ENCODE measurements at regions not wholly inside any gene's neighbourhood (a gene's known extent, or its start where the extent isn't known, plus 50 kb on each side); places are given as distances from the start of the nearest gene placed in this dataset.

DNA sequence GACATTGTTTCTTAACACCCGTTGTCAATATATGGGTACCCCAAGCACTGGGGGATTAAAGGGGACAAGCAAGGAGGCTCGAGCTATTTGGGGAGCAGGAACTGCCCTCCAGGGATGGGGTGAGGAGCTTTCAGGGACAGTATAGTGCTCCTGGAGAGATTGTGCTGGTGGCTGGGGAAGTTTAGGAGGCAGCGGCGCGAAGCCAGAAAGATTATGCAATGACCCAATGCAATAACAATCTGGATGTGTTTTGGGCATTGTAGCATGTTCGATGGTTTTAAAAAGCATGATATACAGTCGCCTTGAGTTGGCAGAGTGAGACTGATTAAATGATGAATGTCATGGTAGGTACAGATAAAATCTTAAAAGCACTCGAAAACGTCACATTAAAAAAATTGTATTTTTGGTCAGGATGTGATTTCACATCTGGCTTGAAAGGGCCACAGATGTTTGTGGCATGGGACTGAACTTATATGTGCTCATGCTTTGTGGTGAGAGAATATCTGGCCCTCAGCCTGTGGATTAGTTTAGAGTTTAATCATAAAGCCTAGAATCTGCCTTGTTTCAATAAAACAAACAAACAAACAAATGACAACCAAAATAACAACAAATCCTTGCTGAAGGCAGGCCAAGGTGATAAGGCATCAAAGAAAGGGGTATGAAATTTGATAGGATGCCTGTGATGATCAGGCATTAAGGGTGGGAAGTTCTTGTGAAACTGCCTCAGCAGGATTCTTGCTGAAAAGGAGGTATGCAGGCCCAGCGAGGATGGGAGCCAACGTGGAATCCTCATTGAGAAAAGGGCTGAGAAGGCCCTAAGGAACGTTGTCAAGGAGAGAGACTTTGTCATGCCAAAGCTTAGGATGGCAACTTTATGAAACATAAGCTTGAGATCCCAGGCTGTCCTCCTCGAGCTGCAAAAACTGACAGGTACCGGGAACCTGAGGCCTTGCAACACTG lies 417.1 kb upstream of the KLF6 start:
- Histone ChIP-seq H3K36me3 (ENCODE audit: control insufficient read depth in 4 of 4, insufficient read depth in 3 of 4, low read depth in 1 of 4, low read length in 3 of 4) (no peaks in the 10 kb centered on the region), H3K4me3 (ENCODE audit: low read depth in 1 of 3, low read length in 3 of 3) (no peak overlapping the region), H3K9ac (ENCODE audit: low read depth in 1 of 2, low read length in 2 of 2) (no peak overlapping the region), H3K27me3 (ENCODE audit: control insufficient read depth in 4 of 4, insufficient read depth in 4 of 4, low read length in 3 of 4) (no peaks in the 10 kb centered on the region), H3K27ac (ENCODE audit: low read depth in 1 of 2, low read length in 2 of 2) (no peak overlapping the region), H3K4me1 (ENCODE audit: control insufficient read depth in 4 of 4, insufficient read depth in 4 of 4, low read length in 3 of 4) (no peaks in the 10 kb centered on the region), H3K9me3 (ENCODE audit: control insufficient read depth in 4 of 4, low read length in 3 of 4) (no peaks in the 10 kb centered on the region)
- WGBS, result 80% methylated on average over 14 of the region's 14 CpGs
- DNase-seq (ENCODE audit: low spot score), result no peak
- TF ChIP-seq RXRA (IDR thresholded peaks at IDR 0.05), result no peak
- TF ChIP-seq, protein P1, sequence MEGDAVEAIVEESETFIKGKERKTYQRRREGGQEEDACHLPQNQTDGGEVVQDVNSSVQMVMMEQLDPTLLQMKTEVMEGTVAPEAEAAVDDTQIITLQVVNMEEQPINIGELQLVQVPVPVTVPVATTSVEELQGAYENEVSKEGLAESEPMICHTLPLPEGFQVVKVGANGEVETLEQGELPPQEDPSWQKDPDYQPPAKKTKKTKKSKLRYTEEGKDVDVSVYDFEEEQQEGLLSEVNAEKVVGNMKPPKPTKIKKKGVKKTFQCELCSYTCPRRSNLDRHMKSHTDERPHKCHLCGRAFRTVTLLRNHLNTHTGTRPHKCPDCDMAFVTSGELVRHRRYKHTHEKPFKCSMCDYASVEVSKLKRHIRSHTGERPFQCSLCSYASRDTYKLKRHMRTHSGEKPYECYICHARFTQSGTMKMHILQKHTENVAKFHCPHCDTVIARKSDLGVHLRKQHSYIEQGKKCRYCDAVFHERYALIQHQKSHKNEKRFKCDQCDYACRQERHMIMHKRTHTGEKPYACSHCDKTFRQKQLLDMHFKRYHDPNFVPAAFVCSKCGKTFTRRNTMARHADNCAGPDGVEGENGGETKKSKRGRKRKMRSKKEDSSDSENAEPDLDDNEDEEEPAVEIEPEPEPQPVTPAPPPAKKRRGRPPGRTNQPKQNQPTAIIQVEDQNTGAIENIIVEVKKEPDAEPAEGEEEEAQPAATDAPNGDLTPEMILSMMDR (IDR thresholded peaks at IDR 0.05; ENCODE audit: low read depth, low read length, missing input control), result no peak

DNA sequence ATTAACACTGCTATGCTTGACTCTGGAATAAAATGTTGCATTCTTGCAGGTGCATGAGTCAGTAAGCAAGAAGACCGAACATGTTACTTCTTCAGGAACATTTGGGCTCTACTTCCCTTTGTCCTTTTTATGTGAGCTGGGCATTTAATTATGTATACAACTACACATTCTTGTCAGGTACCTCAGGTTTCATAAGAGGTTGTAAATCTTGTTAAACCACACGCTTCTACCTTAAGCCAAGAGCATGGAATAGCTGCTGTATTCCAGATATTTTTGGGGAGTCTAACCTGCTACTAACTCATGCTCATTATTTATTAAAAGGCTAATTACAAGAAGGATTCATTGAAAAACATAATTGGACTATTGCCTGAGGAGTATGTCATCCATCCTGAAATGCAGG lies 414.2 kb upstream of the KLF6 start:
- H3K9ac ChIP-seq (ENCODE audit: low read depth in 1 of 2, low read length in 2 of 2), result no peak overlapping the region
- H3K4me1 ChIP-seq (ENCODE audit: control insufficient read depth in 4 of 4, insufficient read depth in 4 of 4, low read length in 3 of 4), result no peaks in the 10 kb centered on the region
- no peak overlapping the region for H3K27ac ChIP-seq (ENCODE audit: low read depth in 1 of 2, low read length in 2 of 2)
- H3K27me3 ChIP-seq (ENCODE audit: control insufficient read depth in 4 of 4, insufficient read depth in 4 of 4, low read length in 3 of 4), result peaks cover 0 to 6% (median 0%) of the 10 kb centered on the region in 4 donors
- no peak for DNase-seq (ENCODE audit: low spot score)
- no peak for TF ChIP-seq SP1 (IDR thresholded peaks at IDR 0.05)
- no peak for TF ChIP-seq HNF4A (conservative IDR thresholded peaks at IDR 0.05)
- TF ChIP-seq, protein P2, sequence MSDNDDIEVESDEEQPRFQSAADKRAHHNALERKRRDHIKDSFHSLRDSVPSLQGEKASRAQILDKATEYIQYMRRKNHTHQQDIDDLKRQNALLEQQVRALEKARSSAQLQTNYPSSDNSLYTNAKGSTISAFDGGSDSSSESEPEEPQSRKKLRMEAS (IDR thresholded peaks at IDR 0.05), result no peak
- TF ChIP-seq, protein P3, sequence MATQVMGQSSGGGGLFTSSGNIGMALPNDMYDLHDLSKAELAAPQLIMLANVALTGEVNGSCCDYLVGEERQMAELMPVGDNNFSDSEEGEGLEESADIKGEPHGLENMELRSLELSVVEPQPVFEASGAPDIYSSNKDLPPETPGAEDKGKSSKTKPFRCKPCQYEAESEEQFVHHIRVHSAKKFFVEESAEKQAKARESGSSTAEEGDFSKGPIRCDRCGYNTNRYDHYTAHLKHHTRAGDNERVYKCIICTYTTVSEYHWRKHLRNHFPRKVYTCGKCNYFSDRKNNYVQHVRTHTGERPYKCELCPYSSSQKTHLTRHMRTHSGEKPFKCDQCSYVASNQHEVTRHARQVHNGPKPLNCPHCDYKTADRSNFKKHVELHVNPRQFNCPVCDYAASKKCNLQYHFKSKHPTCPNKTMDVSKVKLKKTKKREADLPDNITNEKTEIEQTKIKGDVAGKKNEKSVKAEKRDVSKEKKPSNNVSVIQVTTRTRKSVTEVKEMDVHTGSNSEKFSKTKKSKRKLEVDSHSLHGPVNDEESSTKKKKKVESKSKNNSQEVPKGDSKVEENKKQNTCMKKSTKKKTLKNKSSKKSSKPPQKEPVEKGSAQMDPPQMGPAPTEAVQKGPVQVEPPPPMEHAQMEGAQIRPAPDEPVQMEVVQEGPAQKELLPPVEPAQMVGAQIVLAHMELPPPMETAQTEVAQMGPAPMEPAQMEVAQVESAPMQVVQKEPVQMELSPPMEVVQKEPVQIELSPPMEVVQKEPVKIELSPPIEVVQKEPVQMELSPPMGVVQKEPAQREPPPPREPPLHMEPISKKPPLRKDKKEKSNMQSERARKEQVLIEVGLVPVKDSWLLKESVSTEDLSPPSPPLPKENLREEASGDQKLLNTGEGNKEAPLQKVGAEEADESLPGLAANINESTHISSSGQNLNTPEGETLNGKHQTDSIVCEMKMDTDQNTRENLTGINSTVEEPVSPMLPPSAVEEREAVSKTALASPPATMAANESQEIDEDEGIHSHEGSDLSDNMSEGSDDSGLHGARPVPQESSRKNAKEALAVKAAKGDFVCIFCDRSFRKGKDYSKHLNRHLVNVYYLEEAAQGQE (IDR thresholded peaks at IDR 0.05), result no peak
- TF ChIP-seq, protein P1 (IDR thresholded peaks at IDR 0.05; ENCODE audit: low read depth, low read length, missing input control), result no peak
- TF ChIP-seq FOXA1 (IDR thresholded peaks at IDR 0.05), result no peak
- TF ChIP-seq EGR1 (IDR thresholded peaks at IDR 0.05; ENCODE audit: low read depth in 2 of 2), result no peak
- no peak for TF ChIP-seq HNF4G (IDR thresholded peaks at IDR 0.05)
- TF ChIP-seq YY1 (IDR thresholded peaks at IDR 0.05), result no peak
- no peak for TF ChIP-seq NR2F2 (IDR thresholded peaks at IDR 0.05)
- TF ChIP-seq TAF1 (conservative IDR thresholded peaks at IDR 0.05), result no peak
- TF ChIP-seq RAD21 (IDR thresholded peaks at IDR 0.05), result no peak
- no peak for TF ChIP-seq RXRA (IDR thresholded peaks at IDR 0.05)
- no peak overlapping the region for H3K4me3 ChIP-seq (ENCODE audit: low read depth in 1 of 3, low read length in 3 of 3)
- no peaks in the 10 kb centered on the region for H3K36me3 ChIP-seq (ENCODE audit: control insufficient read depth in 4 of 4, insufficient read depth in 3 of 4, low read depth in 1 of 4, low read length in 3 of 4)
- 92% methylated on average over 2 of the region's 2 CpGs for WGBS
- H3K9me3 ChIP-seq (ENCODE audit: control insufficient read depth in 4 of 4, low read length in 3 of 4), result no peaks in the 10 kb centered on the region

Measured in liver (tissue), 8 donors.